ENCODE measurements at regions not wholly inside any gene's neighbourhood (a gene's known extent, or its start where the extent isn't known, plus 50 kb on each side); places are given as distances from the start of the nearest gene placed in this dataset.
"Not testable (repeated sequence)": the region's sequence is repeated elsewhere in the genome, so short reads cannot be mapped to it uniquely, and the experiment has no call there.

DNA sequence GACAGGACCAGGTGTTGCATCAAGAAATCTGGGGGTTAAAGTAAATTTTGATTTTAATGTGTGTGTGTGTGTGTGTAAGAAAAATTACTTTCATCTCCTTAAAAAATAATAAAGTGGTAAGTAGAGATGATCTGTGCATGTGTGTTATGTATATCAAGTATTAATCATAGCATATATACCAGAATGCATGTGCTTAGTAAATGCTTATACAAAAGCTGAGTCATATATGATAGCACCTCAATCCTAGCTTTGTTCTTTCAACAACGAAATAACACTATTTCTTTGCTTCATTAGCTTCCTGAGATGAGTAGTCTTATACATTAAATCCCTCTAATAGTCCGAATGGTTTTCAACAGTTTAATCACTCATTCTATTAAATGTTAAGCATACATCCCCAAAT lies 899.6 kb upstream of the ANO3 start:
- ATAC-seq (no peak), DNase-seq (ENCODE audit: low spot score in 2 of 2) (no peak)
- Mint-ChIP-seq H3K36me3 (no peaks in the 10 kb centered on the region), H3K9me3 (peaks cover 5 to 9% of the 10 kb centered on the region in 2 donors), H3K27ac (no peak overlapping the region)

DNA sequence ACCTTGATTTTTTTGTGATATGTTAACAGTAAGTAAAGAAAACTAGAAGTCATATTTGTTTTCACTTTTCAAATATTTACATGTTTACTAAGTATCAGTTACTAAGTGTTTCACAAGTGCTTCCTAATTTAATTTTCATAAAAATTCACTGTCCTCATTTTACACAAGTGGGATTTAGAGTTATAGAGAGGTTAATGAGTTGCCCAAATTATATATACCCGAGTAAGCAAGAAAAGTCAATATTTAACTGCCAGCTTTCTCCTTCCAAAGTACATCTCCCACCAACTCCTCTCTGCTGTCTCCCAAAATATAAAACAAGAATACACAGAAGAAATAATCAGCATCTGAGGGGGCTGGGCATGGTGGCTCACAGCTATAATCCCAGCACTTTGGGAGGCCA lies 896.7 kb upstream of the ANO3 start:
- H3K27ac Mint-ChIP-seq: no peak overlapping the region
- DNase-seq (ENCODE audit: low spot score in 2 of 2) (no peak), ATAC-seq (no peak)
- H3K9me3 Mint-ChIP-seq: peaks cover 12 to 16% of the 10 kb centered on the region in 2 donors
- no peaks in the 10 kb centered on the region for H3K36me3 Mint-ChIP-seq

DNA sequence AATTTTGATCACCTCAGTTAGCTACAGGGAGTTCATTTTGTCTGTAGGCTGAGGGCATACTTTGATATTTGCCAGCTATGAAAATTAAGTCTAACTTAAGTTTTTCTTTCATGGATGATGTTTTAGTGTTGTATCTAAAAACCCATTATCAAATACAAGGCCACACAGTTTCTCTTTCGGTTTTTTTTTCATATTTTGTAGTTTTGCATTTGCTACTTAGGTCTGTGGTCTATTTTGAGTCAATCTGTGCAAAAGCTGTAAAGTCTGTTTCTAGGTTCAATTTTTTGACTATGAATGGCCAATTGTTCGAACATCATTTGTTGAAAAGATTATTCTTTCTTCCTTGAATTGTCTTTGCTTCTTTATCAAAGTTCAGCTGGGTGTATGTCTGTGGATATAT lies 895.6 kb upstream of the ANO3 start:
- Mint-ChIP-seq H3K36me3 (no peaks in the 10 kb centered on the region), H3K9me3 (peaks cover 19 to 22% of the 10 kb centered on the region in 2 donors), H3K27ac (no peak overlapping the region)
- ATAC-seq (no peak), DNase-seq (ENCODE audit: low spot score in 2 of 2) (no peak)

DNA sequence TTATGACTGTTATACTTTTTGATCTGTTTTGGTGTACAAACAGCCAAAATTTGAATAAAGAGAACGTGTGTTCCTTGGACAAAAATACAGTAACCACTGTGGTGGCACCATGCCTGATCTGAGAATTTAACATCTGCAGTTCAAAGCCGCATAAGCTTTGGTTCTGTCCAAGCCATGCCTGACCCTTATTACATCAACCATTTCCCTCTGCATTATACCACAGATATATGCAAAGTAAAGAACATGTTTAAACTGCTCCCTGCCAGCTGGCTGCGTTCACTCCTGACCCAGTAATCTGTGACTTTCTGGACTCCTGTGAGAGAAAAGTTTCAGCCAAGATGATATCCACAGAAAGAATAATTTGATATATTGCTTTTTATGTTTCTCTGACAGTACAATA lies 890.5 kb upstream of the ANO3 start:
- Mint-ChIP-seq H3K27ac (no peak overlapping the region), H3K36me3 (no peaks in the 10 kb centered on the region), H3K9me3 (peaks cover 19 to 21% of the 10 kb centered on the region in 2 donors)
- ATAC-seq: no peak
- DNase-seq (ENCODE audit: low spot score in 2 of 2): no peak

DNA sequence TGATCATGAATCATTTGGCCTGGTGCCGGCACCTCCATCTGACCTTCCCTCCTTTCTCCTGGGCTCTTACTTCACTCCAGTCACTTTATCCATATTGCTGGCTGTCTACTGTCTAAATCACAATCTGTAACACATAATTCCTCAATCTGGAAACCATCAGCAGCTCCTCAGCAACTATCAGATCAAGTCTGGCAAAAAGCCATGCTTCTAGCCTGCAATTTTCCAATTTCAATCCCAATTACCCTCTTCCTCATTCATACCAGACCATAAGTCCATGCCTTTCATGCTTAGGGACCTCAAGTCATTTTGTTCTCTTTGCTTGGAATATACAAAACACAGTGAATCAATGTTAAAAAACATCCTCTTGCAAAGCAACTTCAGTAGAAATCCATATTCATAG lies 882.8 kb upstream of the ANO3 start:
- ATAC-seq: no peak
- DNase-seq (ENCODE audit: low spot score in 2 of 2): no peak

DNA sequence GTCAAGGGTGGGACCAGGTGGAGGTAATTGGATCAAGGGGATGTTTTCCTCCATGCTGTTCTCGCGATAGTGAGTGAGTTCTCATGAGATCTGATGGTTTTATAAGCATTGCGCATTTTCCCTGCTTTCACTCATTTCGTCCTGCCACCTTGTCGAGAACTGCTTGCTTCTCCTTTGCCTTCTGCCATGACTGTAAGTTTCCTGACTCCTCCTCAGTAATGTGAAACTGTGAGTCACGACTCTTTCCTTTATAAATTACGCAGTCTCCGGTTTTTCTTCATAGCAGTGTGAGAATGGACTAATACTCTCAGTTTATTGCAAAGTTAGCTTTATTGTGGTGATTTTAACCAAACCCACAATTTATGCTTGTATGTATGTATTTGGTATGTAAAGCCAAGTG lies 878.5 kb upstream of the ANO3 start:
- no peaks in the 10 kb centered on the region for H3K36me3 Mint-ChIP-seq
- ATAC-seq: no peak
- DNase-seq (ENCODE audit: low spot score in 2 of 2): no peak
- no peak overlapping the region for H3K27ac Mint-ChIP-seq
- peaks cover 22% of the 10 kb centered on the region in 2 donors for H3K9me3 Mint-ChIP-seq

More for the DNA sequence above, 882.8 kb upstream of the ANO3 start:
- peaks cover 19 to 25% of the 10 kb centered on the region in 2 donors for H3K9me3 Mint-ChIP-seq
- no peak overlapping the region for H3K27ac Mint-ChIP-seq
- H3K36me3 Mint-ChIP-seq: no peaks in the 10 kb centered on the region

DNA sequence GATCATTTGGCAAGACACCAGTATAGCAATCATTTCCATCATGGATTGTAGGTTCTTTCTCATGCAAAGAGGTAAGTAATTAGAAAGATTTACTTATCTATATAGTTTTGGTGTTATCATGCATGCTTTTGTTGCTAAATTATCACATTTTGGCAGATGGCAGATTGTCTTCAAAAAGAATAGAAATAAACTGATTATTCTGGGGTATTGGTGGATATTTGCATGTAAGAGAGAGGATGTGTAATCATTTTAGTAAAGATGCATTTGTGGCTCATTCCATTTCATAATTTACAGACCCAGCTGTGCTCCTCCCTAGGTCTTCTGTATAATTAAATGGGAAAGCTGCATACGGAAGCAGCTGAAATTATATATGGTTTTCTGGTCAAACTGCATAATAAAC lies 875.7 kb upstream of the ANO3 start:
- H3K27ac Mint-ChIP-seq: no peak overlapping the region
- DNase-seq (ENCODE audit: low spot score in 2 of 2): no peak
- H3K9me3 Mint-ChIP-seq: peaks cover 18 to 21% of the 10 kb centered on the region in 2 donors
- no peaks in the 10 kb centered on the region for H3K36me3 Mint-ChIP-seq
- ATAC-seq: no peak

DNA sequence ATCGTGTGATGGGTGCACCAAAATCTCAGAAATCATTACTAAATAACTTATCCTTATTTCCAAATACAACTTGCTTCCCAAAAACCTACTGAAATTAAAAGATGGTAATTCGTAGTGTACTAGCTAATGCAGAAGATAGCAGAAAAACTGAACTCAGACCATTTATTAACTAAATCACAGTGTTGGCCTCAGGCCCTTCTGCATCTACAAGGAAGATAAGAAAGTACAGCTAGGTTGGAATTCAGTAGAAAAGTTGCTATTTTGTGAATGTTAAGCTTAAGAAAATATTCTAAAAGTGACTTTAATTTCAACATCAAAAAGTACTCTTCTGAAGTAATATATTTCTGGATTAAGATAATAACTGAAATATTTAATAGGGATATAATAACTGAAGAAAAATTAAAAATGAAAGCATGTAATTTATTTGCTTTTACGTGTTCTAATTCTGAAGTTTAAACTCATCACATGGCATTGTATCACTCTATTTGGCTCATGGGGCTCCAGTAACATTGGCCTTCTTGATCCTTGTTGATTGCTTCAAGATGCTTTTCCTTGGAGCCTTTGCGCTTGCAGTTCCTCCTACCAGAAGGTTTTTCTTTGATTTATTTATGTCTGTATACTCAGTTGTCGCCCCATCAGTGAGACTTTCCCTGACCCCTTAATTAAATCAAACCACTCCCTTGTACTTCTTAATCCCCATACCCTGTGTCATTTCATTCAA lies 847.9 kb upstream of the ANO3 start:
- Mint-ChIP-seq H3K9me3 (peaks cover 3 to 5% of the 10 kb centered on the region in 2 donors), H3K27ac (no peak overlapping the region), H3K36me3 (no peaks in the 10 kb centered on the region)
- DNase-seq (ENCODE audit: low spot score in 2 of 2) (no peak), ATAC-seq (no peak)

DNA sequence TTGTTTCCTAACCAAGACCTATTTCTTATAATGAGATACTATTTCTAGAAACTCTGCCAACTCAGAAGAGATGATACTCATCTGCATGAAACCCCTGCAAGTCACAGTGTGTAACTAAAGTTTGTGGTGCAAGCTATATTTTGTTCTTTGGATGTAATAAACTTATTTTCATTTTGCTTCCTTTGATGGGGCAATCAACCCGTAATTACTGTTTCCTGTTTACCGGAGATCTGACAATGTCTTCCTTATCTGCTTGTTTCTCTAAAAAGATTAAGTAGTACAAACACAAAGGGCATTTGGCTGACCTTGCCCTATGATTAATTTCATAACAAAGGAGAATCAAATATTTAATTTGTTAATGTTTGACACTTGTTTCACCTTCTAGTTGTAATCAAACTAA lies 846.6 kb upstream of the ANO3 start:
- no peak for ATAC-seq
- Mint-ChIP-seq H3K27ac (no peak overlapping the region), H3K9me3 (peaks cover 3 to 5% of the 10 kb centered on the region in 2 donors), H3K36me3 (no peaks in the 10 kb centered on the region)
- DNase-seq (ENCODE audit: low spot score in 2 of 2): no peak

DNA sequence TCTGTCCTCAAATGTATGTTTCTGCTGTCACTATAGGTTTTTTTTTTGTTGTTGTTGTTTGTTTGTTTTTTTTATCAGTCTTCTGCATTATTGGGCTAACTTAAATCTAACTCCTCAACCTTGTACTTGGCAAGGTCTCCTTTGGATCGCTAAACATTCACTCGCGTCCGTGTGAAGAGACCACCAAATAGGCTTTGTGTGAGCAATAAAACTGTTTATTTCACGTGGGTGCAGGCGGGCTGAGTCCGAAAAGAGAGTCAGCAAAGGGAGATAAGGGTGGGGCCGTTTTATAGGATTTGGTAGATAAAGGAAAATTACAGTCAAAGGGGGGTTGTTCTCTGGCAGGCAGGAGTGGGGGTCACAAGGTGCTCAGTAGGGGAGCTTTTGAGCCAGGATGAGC lies 845.6 kb upstream of the ANO3 start:
- H3K9me3 Mint-ChIP-seq; ATAC-seq; DNase-seq (ENCODE audit: low spot score in 2 of 2); H3K27ac Mint-ChIP-seq; H3K36me3 Mint-ChIP-seq: not testable (repeated sequence)

DNA sequence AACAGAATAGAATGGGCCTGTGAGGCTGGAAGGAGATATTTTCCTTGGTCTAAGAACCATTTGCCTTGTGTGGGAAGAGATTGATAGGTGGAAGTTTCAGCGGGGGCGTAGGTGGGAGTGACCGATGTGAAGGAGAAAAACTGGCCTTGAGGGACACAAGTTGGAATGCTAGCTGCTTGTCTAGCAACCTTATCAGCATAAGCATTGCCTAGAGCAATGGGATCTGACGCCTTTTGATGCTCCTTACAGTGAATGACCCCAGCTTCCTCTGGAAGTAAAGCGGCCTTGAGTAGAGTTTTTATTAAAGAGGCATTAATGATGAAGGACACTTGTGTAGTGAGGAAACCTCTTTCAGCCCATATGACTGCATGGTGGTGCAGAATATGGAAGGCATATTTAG lies 843.8 kb upstream of the ANO3 start:
- H3K27ac Mint-ChIP-seq; H3K36me3 Mint-ChIP-seq; H3K9me3 Mint-ChIP-seq; ATAC-seq; DNase-seq (ENCODE audit: low spot score in 2 of 2): not testable (repeated sequence)

DNA sequence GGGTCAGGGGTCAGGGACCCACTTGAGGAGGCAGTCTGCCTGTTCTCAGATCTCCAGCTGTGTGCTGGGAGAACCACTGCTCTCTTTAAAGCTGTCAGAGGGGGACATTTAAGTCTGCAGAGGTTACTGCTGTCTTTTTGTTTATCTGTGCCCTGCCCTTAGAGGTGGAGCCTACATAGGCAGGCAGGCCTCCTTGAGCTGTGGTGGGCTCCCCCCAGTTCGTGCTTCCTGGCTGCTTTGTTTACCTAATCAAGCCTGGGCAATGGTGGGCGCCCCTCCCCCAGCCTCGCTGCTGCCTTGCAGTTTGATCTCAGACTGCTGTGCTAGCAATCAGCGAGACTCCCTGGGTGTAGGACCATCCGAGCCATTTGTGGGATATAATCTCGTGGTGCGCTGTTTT lies 830.5 kb upstream of the ANO3 start:
- Mint-ChIP-seq H3K36me3 (peaks cover 0 to 16% of the 10 kb centered on the region in 2 donors), H3K9me3 (peaks cover 20 to 23% of the 10 kb centered on the region in 2 donors)
- not testable (repeated sequence) for ATAC-seq; H3K27ac Mint-ChIP-seq; DNase-seq (ENCODE audit: low spot score in 2 of 2)

DNA sequence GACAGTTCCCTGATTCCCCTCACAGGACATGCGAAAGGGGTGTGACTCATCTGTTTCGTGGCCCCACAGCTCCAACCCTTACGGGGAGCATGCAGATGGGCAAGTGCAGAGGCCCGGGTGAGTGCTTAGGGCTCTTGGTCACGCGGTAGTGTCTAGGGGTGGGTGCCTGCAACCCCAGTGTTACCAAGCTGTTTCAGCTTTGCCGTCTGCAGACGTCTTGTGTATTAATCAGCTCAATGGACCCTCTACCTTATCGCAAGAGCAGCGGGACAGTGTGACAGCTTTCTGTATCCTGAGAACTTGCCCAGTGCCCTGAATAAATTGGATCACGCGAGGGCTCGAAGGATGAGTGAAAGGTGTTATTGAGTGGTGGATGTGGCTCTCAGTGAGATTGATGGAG lies 816.4 kb upstream of the ANO3 start:
- peaks cover 13 to 15% of the 10 kb centered on the region in 2 donors for H3K9me3 Mint-ChIP-seq
- H3K36me3 Mint-ChIP-seq: no peaks in the 10 kb centered on the region
- ATAC-seq (no peak), DNase-seq (ENCODE audit: low spot score in 2 of 2) (no peak)
- H3K27ac Mint-ChIP-seq: no peak overlapping the region

DNA sequence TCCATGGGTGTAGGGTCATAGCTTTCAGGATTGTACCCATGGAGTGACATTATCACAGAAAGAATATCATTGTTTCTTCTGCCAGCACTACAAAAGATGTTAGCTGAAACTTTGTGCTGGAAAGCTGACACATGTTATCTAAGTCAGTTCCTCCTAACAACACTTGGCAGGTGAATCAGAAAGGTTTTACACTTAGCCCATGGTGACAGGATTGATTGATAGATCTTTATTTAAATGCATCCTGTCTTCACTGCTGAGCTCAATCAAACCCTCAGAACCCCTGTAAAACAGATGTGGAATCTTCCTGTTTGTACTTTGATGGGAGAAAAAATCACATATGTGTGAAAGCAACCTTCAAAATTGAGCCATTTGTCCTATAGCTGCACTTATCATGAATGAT lies 811.5 kb upstream of the ANO3 start:
- ATAC-seq (no peak), DNase-seq (ENCODE audit: low spot score in 2 of 2) (no peak)
- Mint-ChIP-seq H3K36me3 (no peaks in the 10 kb centered on the region), H3K9me3 (peaks cover 14 to 24% of the 10 kb centered on the region in 2 donors), H3K27ac (no peak overlapping the region)

DNA sequence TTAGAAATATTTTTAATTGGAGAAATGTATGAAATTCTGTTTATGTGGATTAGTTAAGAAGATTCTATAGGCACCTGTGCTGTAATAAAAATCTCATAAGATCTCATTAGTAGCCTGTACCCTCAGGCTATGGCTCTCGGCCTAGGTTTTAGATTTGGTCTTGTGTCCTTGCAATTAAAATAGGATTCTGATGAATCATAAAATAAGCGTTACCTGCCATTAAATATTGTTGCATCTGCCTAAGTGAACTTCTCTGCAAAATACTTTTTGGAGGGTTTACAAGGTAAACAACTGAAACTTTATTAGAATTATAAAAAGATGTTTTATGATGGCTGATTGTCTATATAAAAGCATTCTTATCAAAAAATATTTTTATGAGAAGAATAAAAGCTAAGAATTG lies 804.1 kb upstream of the ANO3 start:
- H3K9me3 Mint-ChIP-seq: peaks cover 0 to 3% of the 10 kb centered on the region in 2 donors
- DNase-seq (ENCODE audit: low spot score in 2 of 2) (no peak), ATAC-seq (no peak)
- no peaks in the 10 kb centered on the region for H3K36me3 Mint-ChIP-seq
- no peak overlapping the region for H3K27ac Mint-ChIP-seq

DNA sequence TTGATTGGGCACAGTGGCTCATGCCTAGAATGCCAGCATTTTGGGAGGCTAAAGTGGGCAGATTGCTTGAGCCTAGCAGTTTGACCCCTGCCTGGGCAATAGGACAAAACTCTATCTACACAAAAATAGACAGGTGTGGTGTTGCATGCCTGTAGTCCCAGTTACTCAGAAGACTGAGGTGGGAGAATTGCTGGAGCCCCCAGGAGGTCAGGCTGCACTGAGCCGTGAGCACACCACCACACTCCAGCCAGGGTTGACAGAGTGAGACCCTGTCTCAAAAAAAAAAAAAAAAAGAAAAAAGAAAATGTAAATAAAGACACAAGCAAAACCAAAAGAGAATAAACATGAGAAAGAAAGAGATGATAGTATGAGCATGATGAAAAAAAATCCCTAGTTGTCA lies 802.4 kb upstream of the ANO3 start:
- DNase-seq (ENCODE audit: low spot score in 2 of 2): no peak
- Mint-ChIP-seq H3K9me3 (peaks cover 4 to 6% of the 10 kb centered on the region in 2 donors), H3K27ac (no peak overlapping the region), H3K36me3 (no peaks in the 10 kb centered on the region)
- no peak for ATAC-seq

DNA sequence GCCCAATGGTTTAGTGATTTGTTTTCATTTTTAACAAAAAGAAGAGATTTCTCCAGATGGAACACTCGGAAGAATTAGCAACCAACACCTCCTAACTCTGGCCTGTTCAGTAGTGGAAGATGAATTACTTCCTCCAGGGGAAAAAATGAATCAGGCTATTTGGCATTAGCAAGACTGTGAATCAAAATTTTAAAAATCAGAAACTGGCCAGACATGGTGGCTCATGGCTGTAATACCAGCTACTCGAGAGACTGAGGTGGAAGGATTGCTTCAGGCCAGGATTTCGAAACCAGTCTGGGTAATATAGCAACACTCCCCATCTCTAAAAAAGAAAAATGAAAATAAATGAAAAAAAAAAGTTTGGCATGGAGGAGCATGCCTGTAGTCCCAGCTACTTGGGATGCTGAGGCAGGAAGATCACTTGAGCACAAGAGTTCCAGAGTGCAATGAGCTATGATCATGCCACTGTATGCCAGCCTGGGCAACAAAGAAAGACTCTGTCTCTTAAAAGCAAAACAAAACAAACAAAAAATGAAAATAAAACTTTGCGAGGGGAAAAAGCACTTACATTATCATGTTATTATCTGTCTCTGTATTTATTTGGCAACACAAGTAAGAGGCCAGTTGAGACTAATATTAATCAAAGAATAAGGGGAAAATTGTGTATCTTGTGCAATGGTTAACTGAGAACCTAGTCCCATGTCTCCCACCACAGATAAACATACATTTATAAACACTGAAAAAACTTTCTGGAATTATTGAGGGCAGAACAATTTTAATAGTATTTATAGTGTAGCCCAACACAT lies 796.3 kb upstream of the ANO3 start:
- H3K9me3 Mint-ChIP-seq: peaks cover 6 to 21% of the 10 kb centered on the region in 2 donors
- no peak for ATAC-seq
- no peaks in the 10 kb centered on the region for H3K36me3 Mint-ChIP-seq
- no peak for DNase-seq (ENCODE audit: low spot score in 2 of 2)
- no peak overlapping the region for H3K27ac Mint-ChIP-seq

DNA sequence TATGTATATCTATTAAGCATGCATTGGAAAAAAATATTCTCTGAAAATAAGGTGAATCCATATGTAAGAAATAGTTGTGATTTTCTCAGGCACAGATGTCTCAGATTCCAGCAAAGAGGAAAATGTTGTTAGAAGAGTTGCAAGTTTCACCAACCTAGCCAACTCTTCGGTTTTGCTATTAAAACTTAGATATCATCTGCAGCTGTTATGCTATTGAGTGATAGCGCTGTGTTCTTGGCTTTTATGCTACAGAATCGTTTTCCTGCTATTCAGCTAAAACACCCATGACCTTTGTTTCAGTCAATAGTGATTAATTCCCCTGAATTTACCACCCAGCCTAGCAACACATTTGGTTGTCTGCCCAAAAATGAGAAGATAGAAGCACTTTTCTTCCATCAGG lies 795.6 kb upstream of the ANO3 start:
- DNase-seq (ENCODE audit: low spot score in 2 of 2) (no peak), ATAC-seq (no peak)
- Mint-ChIP-seq H3K27ac (no peak overlapping the region), H3K36me3 (no peaks in the 10 kb centered on the region), H3K9me3 (peaks cover 7 to 21% of the 10 kb centered on the region in 2 donors)

Measured in activated naive CD4-positive, alpha-beta T cell treated with anti-CD3 and anti-CD28 coated beads, Interleukin-2, amount 50 U/mL, for 72 hours (primary cell).